Left ventricle myocardium inferior (tissue), 1 donor: ENCODE measurements at regions not wholly inside any gene's neighbourhood (a gene's known extent, or its start where the extent isn't known, plus 50 kb on each side); places are given as distances from the start of the nearest gene placed in this dataset.

ENCODE experiments used
- DNase-seq: peaks from one replicate; pipeline ENCODE4 v3.0.0-alpha.2; 2020
- H3K27ac ChIP-seq: fragments of 200-600 bp; replicated peaks from 2 replicates; pipeline ENCODE4 v1.8.0; 2021
- H3K27me3 ChIP-seq: fragments of 200-600 bp; 2 replicates; pipeline ENCODE4 v1.8.0; 2021; ENCODE audit warnings: low read depth
- H3K36me3 ChIP-seq: fragments of 200-600 bp; 2 replicates; pipeline ENCODE4 v1.8.0; 2021
- H3K4me1 ChIP-seq: fragments of 200-600 bp; 2 replicates; pipeline ENCODE4 v1.8.0; 2021
- H3K4me3 ChIP-seq: fragments of 200-600 bp; 2 replicates; pipeline ENCODE4 v1.8.0; 2021; ENCODE audit warnings: mild to moderate bottlenecking, moderate library complexity
- H3K9me3 ChIP-seq: fragments of 200-600 bp; replicated peaks from 2 replicates; pipeline ENCODE4 v1.8.0; 2021
- CTCF ChIP-seq: fragments of 200-600 bp; IDR thresholded peaks from 2 replicates; pipeline ENCODE4 v1.8.0; 2021; ENCODE audit warnings: antibody characterized with exemption, mild to moderate bottlenecking, borderline replicate concordance
- intact Hi-C: fragments of 100-400 bp; cut with micrococcal nuclease; formaldehyde crosslinking; loops from one replicate; pipeline ENCODE4 v1.11.0; 2022
- donor health status: DM: no; HTN: yes; CAD: no; lungs with severe emphysema.

- H3K36me3 ChIP-seq, result no peaks in the 10 kb centered on the region
Observed at GRCh38 chr3:67781871-67782270, 127.5 kb upstream of the SUCLG2 start.

GRCh38 chr3:67781218-67781617 lies 126.8 kb upstream of the SUCLG2 start:
- Histone ChIP-seq H3K4me1 (no peaks in the 10 kb centered on the region), H3K36me3 (no peaks in the 10 kb centered on the region), H3K9me3 (peaks cover 43% of the 10 kb centered on the region), H3K4me3 (no peak overlapping the region), H3K27me3 (no peaks in the 10 kb centered on the region), H3K27ac (no peak overlapping the region)
- intact Hi-C loops, result no loop called here
- no peak for TF ChIP-seq CTCF
- no peak for DNase-seq

More at GRCh38 chr3:67781871-67782270, 127.5 kb upstream of the SUCLG2 start:
- no peak for DNase-seq
- Histone ChIP-seq H3K27me3 (no peaks in the 10 kb centered on the region), H3K9me3 (peaks cover 37% of the 10 kb centered on the region), H3K4me1 (no peaks in the 10 kb centered on the region), H3K4me3 (no peak overlapping the region), H3K27ac (no peak overlapping the region)
- intact Hi-C loops, result no loop called here
- TF ChIP-seq CTCF, result no peak

- Histone ChIP-seq H3K36me3 (no peaks in the 10 kb centered on the region), H3K27me3 (no peaks in the 10 kb centered on the region), H3K4me1 (no peaks in the 10 kb centered on the region), H3K4me3 (no peak overlapping the region), H3K27ac (no peak overlapping the region), H3K9me3 (peaks cover 43% of the 10 kb centered on the region)
- TF ChIP-seq CTCF, result no peak
- intact Hi-C loops, result no loop called here
- DNase-seq, result no peak
Observed at GRCh38 chr3:67774676-67775075, 120.3 kb upstream of the SUCLG2 start.

GRCh38 chr3:67765575-67765974 lies 111.2 kb upstream of the SUCLG2 start:
- no peak for DNase-seq
- Histone ChIP-seq H3K27me3 (no peaks in the 10 kb centered on the region), H3K36me3 (no peaks in the 10 kb centered on the region), H3K9me3 (peaks cover 43% of the 10 kb centered on the region), H3K27ac (no peak overlapping the region), H3K4me3 (no peak overlapping the region), H3K4me1 (no peaks in the 10 kb centered on the region)
- intact Hi-C loops, result no loop called here
- no peak for TF ChIP-seq CTCF

- Histone ChIP-seq H3K27ac (no peak overlapping the region), H3K4me3 (no peak overlapping the region), H3K27me3 (no peaks in the 10 kb centered on the region), H3K36me3 (peaks cover 19% of the 10 kb centered on the region), H3K9me3 (peaks cover 19% of the 10 kb centered on the region), H3K4me1 (no peaks in the 10 kb centered on the region)
- TF ChIP-seq CTCF, result no peak
- intact Hi-C loops, result no loop called here
- no peak for DNase-seq
Observed at GRCh38 chr3:67745296-67745695, 90.9 kb upstream of the SUCLG2 start.

GRCh38 chr3:67744699-67745098 lies 90.3 kb upstream of the SUCLG2 start:
- Histone ChIP-seq H3K4me3 (no peak overlapping the region), H3K36me3 (peaks cover 13% of the 10 kb centered on the region), H3K4me1 (no peaks in the 10 kb centered on the region), H3K9me3 (peaks cover 19% of the 10 kb centered on the region), H3K27me3 (no peaks in the 10 kb centered on the region), H3K27ac (no peak overlapping the region)
- intact Hi-C loops, result no loop called here
- no peak for TF ChIP-seq CTCF
- DNase-seq, result no peak
